Neuron (in vitro differentiated cells): ENCODE measurements at regions not wholly inside any gene's neighbourhood (a gene's known extent, or its start where the extent isn't known, plus 50 kb on each side); places are given as distances from the start of the nearest gene placed in this dataset.

Experiments used
- H2AFZ ChIP-seq: one replicate; pipeline ENCODE4 v1.6.1; 2013; ENCODE audit warnings: low read depth, mild to moderate bottlenecking, inconsistent platforms, low read length, moderate library complexity
- H3K27me3 ChIP-seq: one replicate; pipeline ENCODE4 v1.6.1; 2013; ENCODE audit warnings: low read length; ENCODE audit not compliant: insufficient read depth
- H3K36me3 ChIP-seq: one replicate; pipeline ENCODE4 v1.6.1; 2013; ENCODE audit warnings: low read length; ENCODE audit not compliant: insufficient read depth
- H3K4me1 ChIP-seq: one replicate; pipeline ENCODE4 v1.6.1; 2013; ENCODE audit warnings: low read length; ENCODE audit not compliant: insufficient read depth
- H3K4me3 ChIP-seq: 2 replicates; pipeline ENCODE4 v1.5.1; 2013; ENCODE audit warnings: mild to moderate bottlenecking, low read length, moderate library complexity
- H3K9me3 ChIP-seq: one replicate; pipeline ENCODE4 v1.6.1; 2013; ENCODE audit warnings: low read length

DNA sequence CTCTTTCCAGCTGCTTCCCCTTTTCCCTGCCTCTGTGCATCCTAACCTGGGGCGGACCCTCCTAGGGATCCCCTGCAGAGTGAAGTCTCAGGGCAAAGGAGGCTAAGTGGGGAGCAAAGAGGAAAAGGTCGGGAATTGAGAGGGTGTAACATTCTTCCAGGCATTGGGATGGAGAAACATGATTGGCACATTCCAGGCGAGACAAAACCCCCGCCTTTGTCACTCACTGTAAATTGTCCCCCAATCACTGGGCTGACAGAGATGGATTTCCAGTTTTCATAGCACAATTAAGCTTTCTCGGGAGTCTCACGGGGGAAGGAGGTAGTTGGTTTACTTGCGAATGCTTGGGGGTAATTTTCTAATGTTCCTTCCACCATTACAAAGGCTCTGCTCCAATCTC is 74.9 kb downstream of the MIAT start:
- H3K9me3 ChIP-seq = no peaks in the 10 kb centered on the region
- no peaks in the 10 kb centered on the region for H3K36me3 ChIP-seq
- H2AFZ ChIP-seq = no peak overlapping the region
- no peak overlapping the region for H3K4me3 ChIP-seq
- H3K27me3 ChIP-seq = no peaks in the 10 kb centered on the region
- H3K4me1 ChIP-seq = peaks cover 8% of the 10 kb centered on the region

DNA sequence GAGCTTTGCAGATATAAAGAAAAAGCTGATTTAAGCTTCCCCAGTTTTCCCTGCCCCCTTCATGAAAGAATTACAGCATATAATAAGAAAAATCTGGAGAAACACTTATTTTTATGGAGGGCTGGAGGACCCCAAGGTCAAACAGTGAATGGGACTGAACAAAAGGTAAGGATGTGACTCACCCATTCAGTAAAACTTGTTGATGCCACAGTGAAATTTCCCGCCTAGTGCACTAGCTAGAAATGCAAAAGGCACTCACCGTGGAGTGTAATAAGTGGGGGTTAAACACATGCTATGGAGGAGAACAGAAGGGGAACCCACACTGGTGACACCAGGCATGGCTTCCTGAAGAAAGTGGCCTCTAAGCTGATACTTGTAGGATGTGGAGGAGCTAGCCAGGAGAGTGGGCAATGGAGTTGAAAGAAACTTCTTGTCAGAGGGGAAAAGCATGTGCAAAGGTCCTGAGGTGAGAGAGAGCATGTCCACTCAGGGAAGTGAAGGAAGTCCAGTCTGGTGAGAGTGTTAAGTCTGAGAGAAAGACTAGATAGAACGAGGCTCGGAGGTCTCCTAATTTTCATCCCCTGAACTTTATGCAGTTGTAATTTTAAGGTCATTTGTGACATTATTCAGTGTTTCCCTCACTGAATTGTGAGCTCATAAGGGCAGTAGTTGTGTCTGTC is 77.1 kb downstream of the MIAT start:
- Histone ChIP-seq H3K27me3 (no peaks in the 10 kb centered on the region), H3K4me1 (peaks cover 8% of the 10 kb centered on the region), H3K4me3 (no peak overlapping the region), H2AFZ (no peak overlapping the region), H3K36me3 (no peaks in the 10 kb centered on the region), H3K9me3 (no peaks in the 10 kb centered on the region)

DNA sequence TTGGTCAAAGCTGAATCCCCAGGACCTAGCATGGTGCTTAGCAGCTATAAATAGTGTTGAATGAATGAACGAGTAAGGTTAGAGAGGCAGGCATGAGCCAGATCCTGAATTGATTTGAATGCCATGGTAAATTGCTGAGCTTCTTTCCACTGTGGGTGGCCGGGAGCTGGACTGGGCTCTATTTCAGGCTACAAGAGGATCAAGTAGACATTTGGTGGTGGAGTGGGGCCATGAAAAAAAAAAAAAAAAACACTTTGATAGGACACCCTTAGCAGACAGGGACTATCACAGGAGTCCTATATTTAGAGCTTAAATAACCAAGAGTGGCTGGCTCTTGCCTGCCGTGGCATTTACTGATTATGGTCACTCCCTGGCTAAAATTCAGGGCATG is 77.6 kb downstream of the MIAT start:
- H3K9me3 ChIP-seq = no peaks in the 10 kb centered on the region
- H2AFZ ChIP-seq = no peak overlapping the region

DNA sequence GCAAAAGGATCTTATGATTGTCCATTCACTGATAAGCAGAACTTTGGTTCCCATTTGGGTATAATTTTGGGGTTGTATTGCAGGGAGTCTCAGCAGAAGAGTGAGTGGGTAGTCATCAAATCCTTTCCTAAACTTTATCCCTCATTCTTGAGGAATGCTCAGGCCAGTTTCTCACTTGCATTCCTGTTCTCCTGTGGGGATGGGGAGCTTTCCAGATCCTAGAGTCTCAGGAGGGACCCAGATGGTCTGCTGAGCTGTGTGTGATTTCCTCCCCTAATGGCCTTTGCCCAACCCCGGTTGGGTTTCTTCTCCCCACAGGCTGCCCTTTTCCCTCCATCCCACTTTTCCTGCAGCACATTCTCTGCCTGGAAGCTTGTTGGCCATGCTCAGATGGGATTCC is 79.9 kb downstream of the MIAT start:
- H3K4me1 ChIP-seq = peaks cover 8% of the 10 kb centered on the region
- H2AFZ ChIP-seq = no peak overlapping the region
- H3K9me3 ChIP-seq = no peaks in the 10 kb centered on the region
- H3K36me3 ChIP-seq = no peaks in the 10 kb centered on the region
- H3K27me3 ChIP-seq = no peaks in the 10 kb centered on the region
- no peak overlapping the region for H3K4me3 ChIP-seq

More for the DNA sequence above, 77.6 kb downstream of the MIAT start:
- Histone ChIP-seq H3K36me3 (no peaks in the 10 kb centered on the region), H3K4me3 (no peak overlapping the region), H3K27me3 (no peaks in the 10 kb centered on the region), H3K4me1 (peaks cover 8% of the 10 kb centered on the region)

DNA sequence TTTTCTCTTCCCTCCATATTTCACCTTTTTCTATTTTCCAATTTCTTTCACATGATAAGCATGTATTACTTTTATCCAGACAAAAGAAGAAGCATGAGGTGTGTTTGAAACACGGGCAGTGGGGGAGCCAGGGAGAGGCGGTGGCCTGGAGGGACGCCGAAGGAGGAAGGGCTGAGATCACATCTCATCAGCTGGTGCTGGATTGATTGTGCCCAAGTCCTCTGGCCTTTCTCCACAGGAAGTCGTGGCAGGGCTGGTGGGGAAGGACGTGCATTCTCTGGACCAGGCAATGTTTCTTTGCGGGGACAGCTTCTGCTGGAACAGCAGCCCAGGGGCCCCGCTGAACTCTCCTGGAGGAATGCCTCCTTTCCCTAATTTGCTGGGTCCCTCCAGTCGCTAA is 82.9 kb downstream of the MIAT start:
- Histone ChIP-seq H3K4me1 (peaks cover 4% of the 10 kb centered on the region), H3K4me3 (no peak overlapping the region), H2AFZ (no peak overlapping the region), H3K9me3 (no peaks in the 10 kb centered on the region), H3K36me3 (no peaks in the 10 kb centered on the region), H3K27me3 (no peaks in the 10 kb centered on the region)

DNA sequence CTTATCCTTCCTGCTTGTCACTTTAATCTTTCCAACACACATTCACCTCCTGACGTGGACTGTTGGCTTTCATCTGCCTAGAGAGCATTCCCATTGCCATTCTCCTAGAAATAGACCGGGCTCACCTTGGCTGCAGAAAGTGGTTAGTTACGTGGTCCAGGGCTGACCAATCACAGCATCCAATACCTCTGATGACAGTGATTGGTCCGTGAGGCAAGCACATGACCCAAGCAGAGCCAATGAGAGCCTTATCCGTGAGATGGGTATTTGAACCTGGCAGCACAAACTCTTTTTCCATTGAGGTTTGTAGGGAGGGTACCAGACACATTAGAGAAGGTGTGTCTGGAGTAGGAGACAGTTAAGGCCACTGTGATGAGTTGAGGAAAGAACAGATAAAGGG is 85.8 kb downstream of the MIAT start:
- no peaks in the 10 kb centered on the region for H3K36me3 ChIP-seq
- H2AFZ ChIP-seq = no peak overlapping the region
- H3K4me3 ChIP-seq = no peak overlapping the region
- H3K27me3 ChIP-seq = no peaks in the 10 kb centered on the region
- no peaks in the 10 kb centered on the region for H3K9me3 ChIP-seq
- peaks cover 4% of the 10 kb centered on the region for H3K4me1 ChIP-seq

DNA sequence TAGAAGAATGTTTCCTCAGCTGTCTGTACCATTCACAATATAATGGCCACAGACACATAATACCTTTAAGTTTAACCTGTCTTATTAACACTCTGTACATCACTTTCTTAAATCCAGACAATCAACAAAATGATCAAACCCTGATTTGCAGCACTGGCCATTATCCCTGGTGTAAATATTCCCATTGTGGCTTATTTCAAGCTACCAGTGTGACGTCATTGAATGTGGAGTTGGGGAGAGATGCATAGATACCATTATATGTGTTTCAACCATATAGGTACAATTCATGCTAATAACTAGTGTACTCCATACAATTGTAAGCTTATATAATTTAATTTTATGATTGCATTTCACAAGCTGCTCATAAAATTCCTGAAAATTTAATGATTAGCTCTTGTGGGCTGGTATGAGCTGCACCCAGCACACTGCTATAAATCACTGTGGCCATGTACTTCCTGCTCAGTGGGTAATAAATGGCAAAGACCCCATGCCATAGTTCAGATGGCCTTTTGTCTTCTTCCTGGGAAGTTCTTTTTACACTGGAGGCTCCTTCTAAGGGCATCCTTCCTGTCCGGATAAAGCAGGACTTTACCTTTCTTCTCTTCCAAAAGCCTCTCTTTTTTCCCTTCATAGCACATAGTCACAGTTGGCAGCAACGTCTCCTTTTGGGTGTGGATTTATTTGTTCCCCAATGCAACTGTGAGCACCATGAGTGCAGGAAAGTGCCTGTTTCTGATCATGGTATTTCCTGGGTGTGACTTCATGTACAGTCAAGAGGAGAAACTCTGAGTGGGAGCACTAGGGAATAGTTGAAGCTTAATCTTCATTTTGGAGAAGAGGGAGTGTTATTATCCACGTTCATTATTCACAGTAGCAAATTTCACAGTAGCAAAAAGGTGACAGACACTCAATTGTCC is 87.8 kb downstream of the MIAT start:
- no peaks in the 10 kb centered on the region for H3K9me3 ChIP-seq
- H3K27me3 ChIP-seq = no peaks in the 10 kb centered on the region
- no peaks in the 10 kb centered on the region for H3K36me3 ChIP-seq
- peaks cover 11% of the 10 kb centered on the region for H3K4me1 ChIP-seq
- no peak overlapping the region for H2AFZ ChIP-seq
- no peak overlapping the region for H3K4me3 ChIP-seq

DNA sequence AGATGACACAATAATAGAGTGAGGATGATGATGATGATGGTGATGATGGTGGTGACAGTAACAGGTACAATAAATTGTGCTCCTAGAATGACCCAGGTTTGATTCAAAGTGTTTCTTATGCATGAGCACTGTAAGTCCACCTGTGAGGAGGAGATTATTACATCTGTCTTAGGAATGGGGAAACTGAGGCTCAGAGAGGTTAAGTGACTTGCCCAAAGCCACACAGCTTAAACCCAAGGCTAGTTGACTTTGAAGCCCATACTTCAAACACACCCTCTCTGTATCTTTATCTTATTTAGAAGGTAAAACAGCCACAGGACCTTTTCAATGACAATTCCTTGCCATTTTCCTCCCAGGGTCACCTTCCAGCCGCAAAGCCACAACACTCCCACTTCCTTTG is 88.9 kb downstream of the MIAT start:
- Histone ChIP-seq H2AFZ (no peak overlapping the region), H3K9me3 (no peaks in the 10 kb centered on the region), H3K27me3 (no peaks in the 10 kb centered on the region), H3K4me1 (peaks cover 18% of the 10 kb centered on the region), H3K4me3 (no peak overlapping the region), H3K36me3 (no peaks in the 10 kb centered on the region)

DNA sequence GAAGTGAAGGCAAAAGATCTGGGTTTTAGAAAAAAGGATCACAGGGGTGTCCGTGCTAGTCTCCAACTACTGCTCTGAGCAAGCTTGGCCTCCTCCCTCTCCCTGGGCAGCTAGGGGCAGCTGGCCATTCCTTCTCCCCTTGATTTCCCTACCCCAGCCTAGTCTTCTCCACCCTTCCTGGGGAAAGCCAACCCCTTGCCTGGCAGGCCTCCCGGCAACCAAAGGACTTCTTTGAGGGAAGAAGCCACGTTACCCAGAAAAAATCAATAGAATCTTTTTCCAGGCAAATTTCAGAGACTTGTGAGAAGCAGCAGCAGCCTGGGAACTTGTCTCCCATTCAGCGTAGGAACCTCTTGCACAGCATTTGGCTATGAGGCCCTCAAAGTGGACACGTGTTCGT is 91.5 kb downstream of the MIAT start:
- no peak overlapping the region for H2AFZ ChIP-seq
- H3K4me3 ChIP-seq = no peak overlapping the region
- no peaks in the 10 kb centered on the region for H3K36me3 ChIP-seq
- H3K27me3 ChIP-seq = no peaks in the 10 kb centered on the region
- H3K9me3 ChIP-seq = no peaks in the 10 kb centered on the region
- H3K4me1 ChIP-seq = peaks cover 33% of the 10 kb centered on the region

DNA sequence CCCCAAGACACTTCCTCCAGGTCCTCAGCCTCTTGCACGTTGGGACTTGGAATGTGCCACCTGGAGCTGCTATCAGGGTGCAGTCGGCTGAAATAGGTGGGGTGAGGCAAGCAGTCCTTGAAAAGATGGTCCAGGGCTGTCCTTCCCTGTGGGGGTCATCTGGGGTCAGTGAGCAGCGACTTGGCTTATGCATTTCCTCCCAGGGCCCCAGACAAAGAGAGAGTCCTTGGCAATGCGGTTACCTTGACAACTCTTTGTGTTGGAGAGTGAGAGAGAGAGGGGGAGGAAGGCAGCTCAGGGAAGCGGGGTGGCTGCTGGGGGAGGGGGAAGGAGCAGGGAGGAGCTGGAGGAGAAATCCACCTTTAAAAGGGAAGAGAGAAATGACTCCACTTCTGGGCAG is 93.8 kb downstream of the MIAT start:
- H3K4me3 ChIP-seq = no peak overlapping the region
- peaks cover 33% of the 10 kb centered on the region for H3K4me1 ChIP-seq
- H3K9me3 ChIP-seq = no peaks in the 10 kb centered on the region
- H2AFZ ChIP-seq = no peak overlapping the region
- no peaks in the 10 kb centered on the region for H3K36me3 ChIP-seq
- no peaks in the 10 kb centered on the region for H3K27me3 ChIP-seq

DNA sequence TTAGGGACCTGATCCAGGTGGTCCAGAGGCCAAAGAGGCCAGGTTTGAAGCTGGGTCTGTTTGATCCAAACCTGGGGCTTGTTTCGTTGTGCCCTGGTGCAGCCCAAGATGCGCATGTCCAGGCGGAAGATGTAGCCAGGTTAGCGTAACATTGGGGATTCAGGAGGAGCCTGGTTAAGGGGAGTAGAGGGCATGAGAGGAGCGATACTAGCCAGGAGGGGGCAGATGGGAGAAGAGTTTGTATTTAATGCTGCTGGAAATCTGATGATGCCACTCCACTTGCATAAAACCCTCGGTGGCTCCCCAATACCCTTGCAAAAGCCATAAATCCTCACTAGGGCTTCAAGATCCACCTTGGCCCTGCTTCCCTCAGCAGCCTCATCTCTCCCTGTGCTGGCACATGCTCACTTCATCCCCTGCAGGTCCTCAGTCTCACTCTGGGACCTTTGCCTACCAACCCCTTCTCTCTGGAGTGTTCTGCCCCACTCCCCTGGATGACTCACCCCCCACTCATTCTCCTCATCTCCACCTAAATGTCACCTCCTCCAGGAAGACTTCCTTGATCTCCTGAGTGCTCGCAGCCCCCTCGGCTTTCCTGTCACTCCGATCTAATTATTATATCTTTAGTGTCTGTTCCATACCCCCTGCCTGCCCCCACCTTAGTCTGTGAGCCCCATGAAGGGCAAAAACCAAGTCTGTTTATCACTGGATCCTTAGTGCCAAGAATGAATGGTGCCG is 95.9 kb downstream of the MIAT start:
- Histone ChIP-seq H3K27me3 (no peaks in the 10 kb centered on the region), H3K4me3 (no peak overlapping the region), H3K4me1 (peaks cover 33% of the 10 kb centered on the region), H2AFZ (no peak overlapping the region), H3K36me3 (no peaks in the 10 kb centered on the region), H3K9me3 (peaks cover 2% of the 10 kb centered on the region)

DNA sequence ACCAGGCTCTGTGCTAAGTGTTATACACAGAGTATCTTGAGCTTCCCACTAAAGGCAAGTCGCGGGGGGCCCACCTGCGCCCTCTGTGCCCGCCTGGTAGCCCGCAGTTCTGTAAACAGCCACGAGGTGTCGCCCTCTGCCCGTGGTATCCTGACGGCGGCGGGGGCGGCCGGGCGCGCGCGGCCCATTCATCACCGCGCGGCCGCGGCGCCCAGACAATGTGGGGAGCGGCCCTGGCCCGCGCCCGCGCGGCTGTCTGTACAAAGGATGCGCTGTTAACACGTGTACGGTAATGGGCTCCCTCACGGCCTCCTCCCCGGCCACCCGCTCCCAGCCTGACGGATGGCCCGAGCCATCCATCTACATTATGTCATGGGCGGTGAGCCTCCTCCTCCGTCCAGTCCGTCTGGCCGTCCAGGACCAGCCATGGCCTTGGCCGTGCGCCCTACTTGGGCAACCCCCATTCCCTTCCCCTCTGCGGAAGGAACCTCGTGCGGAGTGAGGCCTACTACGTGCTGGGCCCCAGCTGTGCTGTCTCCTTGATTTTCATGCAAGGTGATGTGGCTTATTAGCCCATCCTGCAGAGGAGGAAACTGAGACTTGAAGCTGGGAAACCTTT is 99.4 kb downstream of the MIAT start:
- H3K27me3 ChIP-seq = no peaks in the 10 kb centered on the region
- no peak overlapping the region for H2AFZ ChIP-seq
- no peaks in the 10 kb centered on the region for H3K36me3 ChIP-seq
- peaks cover 10% of the 10 kb centered on the region for H3K4me1 ChIP-seq
- H3K9me3 ChIP-seq = peaks cover 2% of the 10 kb centered on the region
- no peak overlapping the region for H3K4me3 ChIP-seq

DNA sequence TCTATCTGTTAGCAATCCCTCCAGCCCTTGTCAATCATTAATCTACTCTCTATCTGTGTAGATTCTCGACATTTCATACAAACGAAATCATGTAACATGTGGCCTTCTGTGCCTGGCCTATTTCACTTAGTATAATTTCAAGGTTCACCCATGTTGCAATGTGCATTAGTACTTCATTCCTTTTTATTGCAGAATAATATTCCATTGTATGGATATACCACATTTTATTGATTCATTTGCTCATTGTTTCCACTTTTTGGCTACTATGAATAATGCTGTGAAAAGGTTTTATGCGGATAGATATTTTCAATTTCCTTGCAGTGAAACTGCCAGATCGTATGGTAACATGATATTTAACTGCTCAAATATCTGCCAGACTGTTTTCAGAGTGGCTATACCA is 100.1 kb downstream of the MIAT start:
- H3K36me3 ChIP-seq = no peaks in the 10 kb centered on the region
- no peak overlapping the region for H2AFZ ChIP-seq
- H3K27me3 ChIP-seq = no peaks in the 10 kb centered on the region

More for the DNA sequence above, 100.1 kb downstream of the MIAT start:
- H3K4me3 ChIP-seq = no peak overlapping the region
- peaks cover 3% of the 10 kb centered on the region for H3K4me1 ChIP-seq
- peaks cover 2% of the 10 kb centered on the region for H3K9me3 ChIP-seq
